ENCODE measurements at regions not wholly inside any gene's neighbourhood (a gene's known extent, or its start where the extent isn't known, plus 50 kb on each side); places are given as distances from the start of the nearest gene placed in this dataset.

DNA sequence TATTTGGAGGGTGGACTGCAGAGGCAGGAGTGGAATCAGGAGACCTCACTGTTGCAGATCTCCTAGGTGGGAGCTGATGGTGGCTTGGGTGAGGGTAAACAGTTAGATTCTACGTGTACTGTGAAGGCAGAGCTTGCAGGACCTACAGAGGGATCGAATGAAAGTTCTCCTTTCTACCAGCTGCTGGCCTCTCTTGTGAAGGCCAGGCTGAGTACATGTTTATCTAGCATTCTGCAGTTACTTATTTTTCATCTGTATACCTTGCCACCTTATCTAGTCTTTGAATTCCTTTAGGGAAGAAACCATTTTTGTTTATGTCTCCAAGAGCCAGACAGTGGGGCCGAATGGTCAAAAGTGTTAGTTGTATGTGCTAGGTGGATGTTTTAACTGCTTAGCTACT is 57.6 kb downstream of the PTTG1 start:
- TF ChIP-seq, protein P1, sequence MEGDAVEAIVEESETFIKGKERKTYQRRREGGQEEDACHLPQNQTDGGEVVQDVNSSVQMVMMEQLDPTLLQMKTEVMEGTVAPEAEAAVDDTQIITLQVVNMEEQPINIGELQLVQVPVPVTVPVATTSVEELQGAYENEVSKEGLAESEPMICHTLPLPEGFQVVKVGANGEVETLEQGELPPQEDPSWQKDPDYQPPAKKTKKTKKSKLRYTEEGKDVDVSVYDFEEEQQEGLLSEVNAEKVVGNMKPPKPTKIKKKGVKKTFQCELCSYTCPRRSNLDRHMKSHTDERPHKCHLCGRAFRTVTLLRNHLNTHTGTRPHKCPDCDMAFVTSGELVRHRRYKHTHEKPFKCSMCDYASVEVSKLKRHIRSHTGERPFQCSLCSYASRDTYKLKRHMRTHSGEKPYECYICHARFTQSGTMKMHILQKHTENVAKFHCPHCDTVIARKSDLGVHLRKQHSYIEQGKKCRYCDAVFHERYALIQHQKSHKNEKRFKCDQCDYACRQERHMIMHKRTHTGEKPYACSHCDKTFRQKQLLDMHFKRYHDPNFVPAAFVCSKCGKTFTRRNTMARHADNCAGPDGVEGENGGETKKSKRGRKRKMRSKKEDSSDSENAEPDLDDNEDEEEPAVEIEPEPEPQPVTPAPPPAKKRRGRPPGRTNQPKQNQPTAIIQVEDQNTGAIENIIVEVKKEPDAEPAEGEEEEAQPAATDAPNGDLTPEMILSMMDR (IDR thresholded peaks at IDR 0.05; ENCODE audit: insufficient read depth, low read length, poor library complexity, severe bottlenecking): no peak
- no peak for DNase-seq (ENCODE audit: low read depth)
- Histone ChIP-seq H3K27me3 (ENCODE audit: control insufficient read depth, insufficient read depth, low read length) (no peaks in the 10 kb centered on the region), H3K4me3 (ENCODE audit: low read depth, low read length) (no peak overlapping the region), H3K36me3 (ENCODE audit: control insufficient read depth, insufficient read depth, low read length) (no peaks in the 10 kb centered on the region)

DNA sequence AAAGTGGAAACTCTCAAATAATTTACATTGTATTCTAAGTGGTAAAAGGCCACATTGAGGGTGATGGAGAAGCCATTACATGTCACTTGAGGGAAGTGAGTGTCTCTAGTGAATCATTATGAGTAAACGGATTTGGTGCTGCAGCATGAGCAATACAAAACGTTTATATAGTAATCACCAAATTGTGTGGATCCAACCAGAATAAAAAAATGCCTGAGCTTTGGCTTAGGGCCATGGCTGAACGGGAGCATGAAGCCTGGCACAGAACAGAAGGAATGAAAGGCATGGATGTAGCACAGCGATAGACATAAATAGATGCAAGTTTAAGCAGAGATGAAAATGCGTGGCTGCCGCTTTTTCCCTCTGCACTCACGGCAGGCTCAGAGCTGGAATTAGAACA is 58.3 kb downstream of the PTTG1 start:
- no peak overlapping the region for H3K4me3 ChIP-seq (ENCODE audit: low read depth, low read length)
- H3K27me3 ChIP-seq (ENCODE audit: control insufficient read depth, insufficient read depth, low read length): no peaks in the 10 kb centered on the region
- H3K36me3 ChIP-seq (ENCODE audit: control insufficient read depth, insufficient read depth, low read length): no peaks in the 10 kb centered on the region
- DNase-seq (ENCODE audit: low read depth): no peak
- TF ChIP-seq, protein P1 (IDR thresholded peaks at IDR 0.05; ENCODE audit: insufficient read depth, low read length, poor library complexity, severe bottlenecking): no peak

DNA sequence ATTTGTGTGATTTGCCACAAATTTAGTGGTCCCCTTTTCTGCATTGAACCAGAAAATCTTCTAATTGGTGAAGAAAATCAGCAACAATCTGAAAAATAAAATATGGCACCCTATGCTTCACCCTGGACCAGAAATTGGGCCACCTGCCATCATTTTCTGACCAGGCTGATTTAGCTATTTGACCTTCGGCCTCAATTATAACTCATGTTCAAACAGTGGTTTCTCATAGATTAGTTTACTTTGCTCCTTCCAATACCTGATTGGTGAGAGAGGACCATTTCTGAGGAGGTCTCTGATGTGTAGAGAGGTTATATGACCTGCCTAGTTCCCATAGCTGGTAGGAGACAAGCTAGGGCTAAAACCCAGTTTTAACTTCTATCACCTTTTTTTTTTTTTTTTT is 59.0 kb downstream of the PTTG1 start:
- TF ChIP-seq, protein P1 (IDR thresholded peaks at IDR 0.05; ENCODE audit: insufficient read depth, low read length, poor library complexity, severe bottlenecking): no peak
- DNase-seq (ENCODE audit: low read depth): no peak
- Histone ChIP-seq H3K36me3 (ENCODE audit: control insufficient read depth, insufficient read depth, low read length) (no peaks in the 10 kb centered on the region), H3K4me3 (ENCODE audit: low read depth, low read length) (no peak overlapping the region), H3K27me3 (ENCODE audit: control insufficient read depth, insufficient read depth, low read length) (no peaks in the 10 kb centered on the region)

DNA sequence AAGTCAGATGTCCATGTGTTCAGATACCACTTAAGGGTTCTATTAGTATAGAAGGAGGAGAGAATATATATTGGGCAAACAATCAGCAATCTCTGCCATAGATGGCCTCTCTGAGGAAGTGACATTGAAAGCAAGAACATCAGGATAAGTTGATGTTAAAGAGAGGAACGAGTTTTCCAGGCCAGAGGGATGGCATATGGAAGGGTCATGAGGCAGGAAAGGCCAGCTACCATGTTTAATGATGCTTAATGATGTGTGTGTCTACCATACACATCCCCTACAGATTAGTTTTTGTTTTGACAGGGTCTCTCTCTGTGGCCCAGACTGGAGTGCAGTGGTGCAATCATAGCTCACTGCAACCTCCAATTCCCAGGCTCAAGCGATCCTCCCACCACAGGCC is 63.0 kb downstream of the PTTG1 start:
- H3K4me3 ChIP-seq (ENCODE audit: low read depth, low read length): no peak overlapping the region
- H3K36me3 ChIP-seq (ENCODE audit: control insufficient read depth, insufficient read depth, low read length): no peaks in the 10 kb centered on the region
- TF ChIP-seq, protein P1 (IDR thresholded peaks at IDR 0.05; ENCODE audit: insufficient read depth, low read length, poor library complexity, severe bottlenecking): no peak
- no peak for DNase-seq (ENCODE audit: low read depth)
- H3K27me3 ChIP-seq (ENCODE audit: control insufficient read depth, insufficient read depth, low read length): no peaks in the 10 kb centered on the region

DNA sequence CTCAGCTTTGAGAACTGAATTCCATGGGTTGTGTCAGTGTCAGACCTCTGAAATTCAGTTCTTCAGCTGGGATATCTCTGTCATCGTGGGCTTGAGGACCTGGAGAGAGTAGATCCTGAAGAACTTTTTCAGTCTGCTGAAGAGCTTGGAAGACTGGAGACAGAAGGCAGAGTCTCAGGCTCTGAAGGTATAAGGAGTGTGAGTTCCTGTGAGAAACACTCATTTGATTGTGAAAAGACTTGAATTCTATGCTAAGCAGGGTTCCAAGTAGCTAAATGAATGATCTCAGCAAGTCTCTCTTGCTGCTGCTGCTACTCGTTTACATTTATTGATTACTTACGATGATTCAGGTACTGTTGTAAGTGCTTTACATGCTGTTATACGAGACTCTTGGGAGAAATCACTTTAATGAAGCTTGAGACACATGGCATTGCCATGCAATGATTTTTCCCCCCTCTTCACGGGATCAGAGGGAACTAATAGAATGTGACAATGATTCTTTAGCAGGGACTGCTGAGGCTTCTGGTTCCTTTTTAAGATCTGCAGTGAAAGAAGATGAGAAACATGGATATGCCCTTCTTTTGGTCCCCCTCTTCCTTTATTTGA is 63.8 kb downstream of the PTTG1 start:
- DNase-seq (ENCODE audit: low read depth): no peak
- no peak overlapping the region for H3K4me3 ChIP-seq (ENCODE audit: low read depth, low read length)
- H3K36me3 ChIP-seq (ENCODE audit: control insufficient read depth, insufficient read depth, low read length): no peaks in the 10 kb centered on the region
- no peaks in the 10 kb centered on the region for H3K27me3 ChIP-seq (ENCODE audit: control insufficient read depth, insufficient read depth, low read length)
- TF ChIP-seq, protein P1 (IDR thresholded peaks at IDR 0.05; ENCODE audit: insufficient read depth, low read length, poor library complexity, severe bottlenecking): no peak

DNA sequence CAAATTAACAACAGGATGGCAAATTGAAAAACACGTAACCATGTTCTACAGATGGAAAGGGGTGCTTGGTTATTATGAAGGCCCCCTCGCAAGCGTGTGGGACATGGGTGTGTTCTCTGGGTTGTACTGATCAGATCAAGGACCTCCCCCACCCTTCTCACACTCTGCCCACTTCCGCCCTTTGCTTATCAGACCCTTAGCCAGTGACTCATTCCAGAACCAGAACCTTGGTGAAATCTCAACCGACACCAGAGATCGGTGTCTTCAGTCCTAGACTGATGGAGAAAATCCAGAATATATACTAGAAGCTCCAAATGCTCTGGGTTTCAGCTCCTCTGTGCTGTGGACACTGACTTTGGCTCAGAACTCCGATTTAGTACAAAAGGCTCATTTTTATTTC is 64.9 kb downstream of the PTTG1 start:
- Histone ChIP-seq H3K36me3 (ENCODE audit: control insufficient read depth, insufficient read depth, low read length) (no peaks in the 10 kb centered on the region), H3K27me3 (ENCODE audit: control insufficient read depth, insufficient read depth, low read length) (no peaks in the 10 kb centered on the region), H3K4me3 (ENCODE audit: low read depth, low read length) (no peak overlapping the region)
- TF ChIP-seq, protein P1 (IDR thresholded peaks at IDR 0.05; ENCODE audit: insufficient read depth, low read length, poor library complexity, severe bottlenecking): no peak
- DNase-seq (ENCODE audit: low read depth): no peak
